ENCODE measurements at regions not wholly inside any gene's neighbourhood (a gene's known extent, or its start where the extent isn't known, plus 50 kb on each side); places are given as distances from the start of the nearest gene placed in this dataset.

DNA sequence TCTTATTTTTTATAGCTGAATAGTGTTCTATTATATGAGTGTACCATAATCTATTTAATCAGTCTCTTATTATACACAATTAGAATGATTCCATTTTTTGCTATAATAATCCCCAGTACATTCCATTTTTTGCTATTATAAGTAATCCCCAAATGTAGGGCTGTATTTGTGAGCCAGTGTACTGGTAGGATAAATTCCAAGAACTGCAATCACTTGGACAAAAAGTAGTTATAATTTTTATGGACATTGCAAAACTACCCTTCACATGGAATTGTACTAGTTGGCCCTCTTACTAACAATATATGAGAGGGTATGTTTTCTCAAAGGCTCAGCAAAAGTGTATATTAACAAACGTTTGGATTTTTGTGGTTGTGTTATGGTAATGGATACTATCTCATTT lies 481.7 kb upstream of the CLINT1 start:
- TF ChIP-seq EZH2phosphoT487 (IDR thresholded peaks at IDR 0.05; ENCODE audit: insufficient read depth, low read depth) (no peak), EZH2 (IDR thresholded peaks at IDR 0.05; ENCODE audit: insufficient read depth, poor library complexity, severe bottlenecking) (no peak)

All from GM23248 (cell line).